Ovary (tissue), 3 donors: ENCODE measurements at regions not wholly inside any gene's neighbourhood (a gene's known extent, or its start where the extent isn't known, plus 50 kb on each side); places are given as distances from the start of the nearest gene placed in this dataset.

Experiments used
- CTCF ChIP-seq, 3 donors: fragments of 450-650 bp in 2 of 3; fragments of 200-600 bp in 1 of 3; IDR thresholded peaks; one replicate each; pipeline versions ENCODE4 v1.5.1 to v1.8.0; 2016 to 2022; ENCODE audit warnings: antibody characterized with exemption in 3 of 3, mild to moderate bottlenecking in 1 of 3
- EP300 ChIP-seq: sonication (generic); formaldehyde crosslinking; IDR thresholded peaks from one replicate; pipeline ENCODE4 v1.6.1; 2017; ENCODE audit warnings: antibody characterized with exemption
- POLR2A ChIP-seq: fragments of 450-650 bp; IDR thresholded peaks from one replicate; pipeline ENCODE4 v1.6.1; 2017; ENCODE audit warnings: antibody characterized with exemption, mild to moderate bottlenecking, moderate library complexity
- donor health status: DM: no; HTN: no; CAD: no.

- no peak for TF ChIP-seq CTCF (IDR thresholded peaks at IDR 0.05)
- TF ChIP-seq POLR2A: no peak
- no peak for TF ChIP-seq EP300
Observed at GRCh38 chr5:23626961-23627360, 119.6 kb downstream of the PRDM9 start.
